H1 (cell line): ENCODE measurements at regions not wholly inside any gene's neighbourhood (a gene's known extent, or its start where the extent isn't known, plus 50 kb on each side); places are given as distances from the start of the nearest gene placed in this dataset.

ENCODE experiments used
- CTCF ChIA-PET: fragments of 300-600 bp; sonication (Branson Sonifier 250); formaldehyde crosslinking; loops from one replicate; lab custom pipeline; 2021; ENCODE audit not compliant: partially characterized antibody; lab: Charles Lee
- POLR2A ChIA-PET: fragments of 300-600 bp; sonication (Branson Sonifier 250); formaldehyde crosslinking; loops from one replicate; lab custom pipeline; 2021; ENCODE audit warnings: inconsistent platforms; ENCODE audit not compliant: partially characterized antibody; lab: Charles Lee
- DNase-seq, 2 experiments: peaks; one replicate each; pipeline versions ENCODE4 v3.0.0 to v3.0.0-alpha.2; 2010 to 2022; ENCODE audit warnings: low spot score in 2 of 2, low read depth in 1 of 2, mixed read lengths in 1 of 2
- FAIRE-seq: peaks from 2 replicates; lab custom pipeline; 2011; peaks lifted over from hg19 to GRCh38; lab: Jason Lieb, UNC
- H2AFZ ChIP-seq: 2 replicates; pipeline ENCODE4 v1.8.1; 2012; ENCODE audit warnings: low read length, inconsistent platforms
- H2AK5ac ChIP-seq: 2 replicates; pipeline ENCODE4 v1.6.1; 2013; ENCODE audit warnings: low read depth, low read length
- H2BK120ac ChIP-seq: replicated peaks from 2 replicates; pipeline ENCODE3; 2013; ENCODE audit warnings: low read depth, low read length, inconsistent platforms
- H2BK12ac ChIP-seq: 2 replicates; pipeline ENCODE4 v1.6.1; 2013; ENCODE audit warnings: low read depth, low read length
- H2BK15ac ChIP-seq: 2 replicates; pipeline ENCODE4 v1.6.1; 2013; ENCODE audit warnings: low read length
- H2BK20ac ChIP-seq: 2 replicates; pipeline ENCODE4 v1.6.1; 2013; ENCODE audit warnings: low read length
- H2BK5ac ChIP-seq: 2 replicates; pipeline ENCODE4 v1.6.1; 2013; ENCODE audit warnings: low read depth, low read length
- H3K14ac ChIP-seq: 2 replicates; pipeline ENCODE4 v1.6.1; 2013; ENCODE audit warnings: inconsistent platforms; ENCODE audit not compliant: insufficient read length
- H3K18ac ChIP-seq: 2 replicates; pipeline ENCODE4 v1.6.1; 2013; ENCODE audit warnings: low read length; ENCODE audit errors: extremely low read depth
- H3K23ac ChIP-seq: 2 replicates; pipeline ENCODE4 v1.6.1; 2013; ENCODE audit warnings: inconsistent platforms; ENCODE audit not compliant: insufficient read length
- H3K23me2 ChIP-seq: 2 replicates; pipeline ENCODE4 v1.6.1; 2013; ENCODE audit warnings: low read depth, low read length
- H3K27ac ChIP-seq: 2 replicates; pipeline ENCODE4 v1.6.1; 2011; ENCODE audit warnings: low read depth, low read length, inconsistent platforms
- H3K27me3 ChIP-seq, 4 experiments: replicated peaks in 1 of 4; 1 replicate in 1 of 4; 2 replicates in 3 of 4; pipeline versions ENCODE4 v1.6.1 to v1.8.1; 2011 to 2013; ENCODE audit warnings: low read length in 3 of 4, mild to moderate bottlenecking in 3 of 4, inconsistent platforms in 2 of 4, mixed read lengths in 2 of 4, moderate library complexity in 1 of 4; ENCODE audit not compliant: control insufficient read depth in 3 of 4, insufficient read depth in 3 of 4; ENCODE audit errors: extremely low read depth in 1 of 4
- H3K36me3 ChIP-seq, 4 experiments: 2 replicates each; pipeline versions ENCODE4 v1.6.1 to v1.8.1; 2011 to 2013; ENCODE audit warnings: mild to moderate bottlenecking in 4 of 4, low read length in 3 of 4, moderate library complexity in 2 of 4, control low read depth in 1 of 4, inconsistent platforms in 1 of 4; ENCODE audit not compliant: insufficient read depth in 4 of 4, control insufficient read depth in 2 of 4
- H3K4ac ChIP-seq: replicated peaks from 2 replicates; pipeline ENCODE3; 2013; ENCODE audit warnings: low read length, low read depth, mixed read lengths, inconsistent platforms; ENCODE audit not compliant: insufficient read length
- H3K4me1 ChIP-seq, 4 experiments: replicated peaks in 1 of 4; 1 replicate in 1 of 4; 2 replicates in 3 of 4; pipeline versions ENCODE4 v1.6.1 to v1.8.1; 2011 to 2013; ENCODE audit warnings: low read length in 3 of 4, inconsistent platforms in 2 of 4, mixed read lengths in 1 of 4; ENCODE audit not compliant: insufficient read depth in 4 of 4, control insufficient read depth in 3 of 4
- H3K4me2 ChIP-seq, 2 experiments: 2 replicates each; pipeline versions ENCODE4 v1.6.1 to v1.8.1; 2011 to 2013; ENCODE audit warnings: low read depth in 2 of 2, low read length in 2 of 2, control low read depth in 1 of 2, inconsistent platforms in 1 of 2, mild to moderate bottlenecking in 1 of 2; ENCODE audit not compliant: insufficient read depth in 1 of 2
- H3K4me3 ChIP-seq, 4 experiments: fragments of 200-600, 300-600 bp in 1 of 4; sonication (generic), shearing (Covaris generic), sonication (Bioruptor Twin) in 1 of 4; 2 replicates each; pipeline versions ENCODE4 v1.5.1 to v1.8.1; 2011 to 2016; ENCODE audit warnings: low read length in 4 of 4, low read depth in 3 of 4, control low read depth in 2 of 4, inconsistent platforms in 2 of 4, mild to moderate bottlenecking in 2 of 4, mixed read lengths in 1 of 4, moderate library complexity in 1 of 4; ENCODE audit not compliant: insufficient read depth in 2 of 4; ENCODE audit errors: extremely low read depth in 1 of 4
- H3K56ac ChIP-seq: replicated peaks from 2 replicates; pipeline ENCODE3; 2013; ENCODE audit warnings: low read depth, mild to moderate bottlenecking, mixed read lengths, low read length, inconsistent platforms; ENCODE audit not compliant: insufficient read length
- H3K79me1 ChIP-seq: 2 replicates; pipeline ENCODE4 v1.6.1; 2013; ENCODE audit warnings: low read depth, low read length, control low read depth
- H3K79me2 ChIP-seq, 2 experiments: 2 replicates each; pipeline versions ENCODE4 v1.6.1 to v1.8.1; 2012 to 2013; ENCODE audit warnings: low read length in 2 of 2, mild to moderate bottlenecking in 2 of 2, inconsistent platforms in 1 of 2; ENCODE audit not compliant: insufficient read depth in 2 of 2, control insufficient read depth in 1 of 2
- H3K9ac ChIP-seq, 4 experiments: replicated peaks in 1 of 4; 1 replicate in 1 of 4; 2 replicates in 3 of 4; pipeline versions ENCODE4 v1.6.1 to v1.8.1; 2011 to 2013; ENCODE audit warnings: low read depth in 3 of 4, low read length in 3 of 4, control low read depth in 2 of 4, mild to moderate bottlenecking in 2 of 4, moderate library complexity in 2 of 4, inconsistent platforms in 1 of 4; ENCODE audit errors: extremely low read depth in 1 of 4
- H3K9me3 ChIP-seq, 2 experiments: 2 replicates each; pipeline versions ENCODE4 v1.6.1 to v1.8.1; 2012 to 2013; ENCODE audit warnings: mild to moderate bottlenecking in 2 of 2, moderate library complexity in 2 of 2, control low read depth in 1 of 2, inconsistent platforms in 1 of 2, low read depth in 1 of 2, low read length in 1 of 2, mixed read lengths in 1 of 2; ENCODE audit not compliant: insufficient read depth in 2 of 2
- H4K20me1 ChIP-seq, 2 experiments: replicated peaks in 1 of 2; 2 replicates each; pipeline versions ENCODE3 to v1.8.1; 2011 to 2013; ENCODE audit warnings: inconsistent platforms in 2 of 2, low read length in 2 of 2, mild to moderate bottlenecking in 1 of 2; ENCODE audit not compliant: insufficient read depth in 2 of 2, control insufficient read depth in 1 of 2
- H4K5ac ChIP-seq: 2 replicates; pipeline ENCODE4 v1.6.1; 2013; ENCODE audit warnings: low read length, low read depth, mixed read lengths, inconsistent platforms; ENCODE audit not compliant: insufficient read length
- H4K8ac ChIP-seq: 2 replicates; pipeline ENCODE4 v1.8.0; 2013; ENCODE audit warnings: mild to moderate bottlenecking, moderate library complexity, low read length, inconsistent platforms; ENCODE audit not compliant: insufficient read depth; ENCODE audit errors: extremely low read depth
- H4K91ac ChIP-seq: replicated peaks from 2 replicates; pipeline ENCODE3; 2013; ENCODE audit warnings: low read length, mixed read lengths, inconsistent platforms; ENCODE audit not compliant: insufficient read length
- CEBPB ChIP-seq: IDR thresholded peaks from 2 replicates; pipeline ENCODE4 v1.6.1; 2012; ENCODE audit warnings: low read depth, low read length
- YY1 ChIP-seq: IDR thresholded peaks from 2 replicates; pipeline ENCODE4 v1.6.1; 2011; ENCODE audit warnings: low read depth, mild to moderate bottlenecking, low read length
- WGBS, 2 experiments: shearing (Covaris generic) in 1 of 2; methylation state at CpG; one replicate each; pipeline versions ENCODE4 v1.1.6 to v1.1.7; 2013 to 2015; ENCODE audit warnings: low lambda C conversion rate in 2 of 2, mixed read lengths in 2 of 2, inconsistent platforms in 1 of 2, low coverage in 1 of 2, missing lambda C conversion rate in 1 of 2; ENCODE audit not compliant: insufficient replicate concordance in 2 of 2, insufficient coverage in 1 of 2, insufficient read length in 1 of 2; ENCODE audit errors: extremely low coverage in 1 of 2, missing lambda C conversion rate in 1 of 2; 5-methylcytosine and 5-hydroxymethylcytosine counted together

GRCh38 chr22:49497266-49497665 is 330.4 kb downstream of the BRD1 start:
- Histone ChIP-seq H3K79me2 (no peaks in the 10 kb centered on the region; a peak in 1 of 4 replicates), H3K4me1 (no peaks in the 10 kb centered on the region), H3K27ac (no peak overlapping the region), H4K8ac (no peak overlapping the region), H3K4ac (no peak overlapping the region), H4K91ac (no peak overlapping the region), H4K20me1 (peaks cover 0 to 7% of the 10 kb centered on the region in 2 experiments), H2BK12ac (no peak overlapping the region), H3K79me1 (no peaks in the 10 kb centered on the region), H2BK15ac (no peak overlapping the region), H3K18ac (no peak overlapping the region), H2BK5ac (no peak overlapping the region), H4K5ac (no peak overlapping the region), H3K56ac (no peak overlapping the region), H2AFZ (no peak overlapping the region), H3K23ac (no peak overlapping the region), H2BK20ac (no peak overlapping the region), H2BK120ac (no peak overlapping the region), H3K4me2 (no peak overlapping the region), H3K36me3 (no peaks in the 10 kb centered on the region), H3K27me3 (no peaks in the 10 kb centered on the region), H3K9me3 (peaks cover 0 to 3% of the 10 kb centered on the region in 2 experiments; a peak in 1 of 4 replicates), H3K14ac (no peak overlapping the region), H2AK5ac (no peak overlapping the region), H3K9ac (no peak overlapping the region), H3K23me2 (peaks cover 9% of the 10 kb centered on the region; the same call in 1 of the 2 replicates), H3K4me3 (no peak overlapping the region)
- peak; percentile 87 for TF ChIP-seq CEBPB
- no peak for TF ChIP-seq YY1
- no peak for FAIRE-seq
- ChIA-PET CTCF (no interaction called here), POLR2A (no interaction called here)
- WGBS, 2 experiments = 84% methylated on average over 2 of the region's 2 CpGs; no CpG with 5 or more reads in 1 of the 2 experiments
- DNase-seq = no peak
